Stimulated activated CD4-positive, alpha-beta T cell treated with anti-CD3 and anti-CD28 coated beads, Interleukin-1b, Interleukin-23, amount 100 ng/mL, for 1 hour (primary cell): ENCODE measurements at regions not wholly inside any gene's neighbourhood (a gene's known extent, or its start where the extent isn't known, plus 50 kb on each side); places are given as distances from the start of the nearest gene placed in this dataset.
"Not testable (repeated sequence)": the region's sequence is repeated elsewhere in the genome, so short reads cannot be mapped to it uniquely, and the experiment has no call there.

Experiments used
- DNase-seq, 2 donors: peaks; one replicate each; pipeline ENCODE4 v3.0.0-alpha.2; 2020; ENCODE audit warnings: low read depth in 2 of 2

DNA sequence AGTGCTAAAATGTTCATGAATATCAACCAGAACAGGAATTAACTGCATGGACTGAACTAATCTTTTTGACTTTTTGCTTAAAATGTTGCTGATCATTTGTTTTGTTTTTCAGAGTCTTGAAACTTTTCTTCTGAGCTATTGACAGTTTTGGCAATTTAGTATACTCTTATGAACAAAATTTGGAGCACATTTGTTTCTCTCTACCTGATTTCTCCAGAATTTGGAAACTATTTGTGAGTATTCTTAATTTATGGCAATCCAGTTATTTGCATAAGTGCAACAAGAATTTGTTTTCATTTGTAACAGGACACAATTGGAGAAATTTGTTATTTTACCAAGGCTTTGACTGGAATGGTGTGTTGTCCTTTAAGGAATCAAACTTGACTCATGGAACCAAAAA lies 107.4 kb downstream of the RTP4 start:
- not testable (repeated sequence) for DNase-seq

GRCh38 chr3:187473778-187474406 lies 105.7 kb downstream of the RTP4 start:
- no peak for DNase-seq

DNA sequence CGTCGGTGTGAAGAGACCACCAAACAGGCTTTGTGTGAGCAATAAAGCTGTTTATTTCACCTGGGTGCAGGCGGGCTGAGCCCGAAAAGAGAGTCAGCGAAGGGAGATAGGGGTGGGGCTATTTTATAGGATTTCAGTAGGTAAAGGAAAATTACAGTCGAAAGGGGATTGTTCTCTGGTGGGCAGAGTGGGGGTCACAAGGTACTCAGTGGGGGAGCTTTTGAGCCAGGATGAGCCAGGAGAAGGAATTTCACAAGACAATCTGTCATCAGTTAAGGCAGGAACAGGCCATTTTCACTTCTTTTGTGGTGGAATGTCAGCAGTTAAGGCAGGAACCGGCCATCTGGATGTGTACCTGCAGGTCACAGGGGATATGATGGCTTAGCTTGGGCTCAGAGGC lies 98.1 kb downstream of the RTP4 start:
- not testable (repeated sequence) for DNase-seq

GRCh38 chr3:187465503-187465902 lies 97.3 kb downstream of the RTP4 start:
- DNase-seq, result no peak

DNA sequence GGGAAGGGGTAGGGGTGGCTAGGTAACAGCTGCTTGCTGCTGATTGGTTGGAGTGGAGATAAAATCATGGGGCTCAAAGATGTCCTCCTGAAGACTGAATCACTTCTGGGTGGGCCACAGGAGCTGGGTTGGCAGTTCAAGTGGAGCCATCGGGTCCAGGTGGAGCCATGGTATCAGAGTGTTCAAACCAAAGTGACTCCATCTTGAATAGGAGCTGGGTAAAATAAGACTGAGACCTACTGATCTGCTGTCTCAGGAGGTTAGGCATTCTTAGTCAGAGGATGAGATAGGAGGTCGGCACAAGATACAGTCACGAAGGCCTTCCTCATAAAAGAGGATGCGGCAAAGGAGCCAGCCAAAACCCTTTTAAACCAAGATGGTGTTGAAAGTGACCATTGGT lies 96.5 kb downstream of the RTP4 start:
- DNase-seq, result no peak

GRCh38 chr3:187458921-187459320 lies 90.7 kb downstream of the RTP4 start:
- DNase-seq, result no peak

DNA sequence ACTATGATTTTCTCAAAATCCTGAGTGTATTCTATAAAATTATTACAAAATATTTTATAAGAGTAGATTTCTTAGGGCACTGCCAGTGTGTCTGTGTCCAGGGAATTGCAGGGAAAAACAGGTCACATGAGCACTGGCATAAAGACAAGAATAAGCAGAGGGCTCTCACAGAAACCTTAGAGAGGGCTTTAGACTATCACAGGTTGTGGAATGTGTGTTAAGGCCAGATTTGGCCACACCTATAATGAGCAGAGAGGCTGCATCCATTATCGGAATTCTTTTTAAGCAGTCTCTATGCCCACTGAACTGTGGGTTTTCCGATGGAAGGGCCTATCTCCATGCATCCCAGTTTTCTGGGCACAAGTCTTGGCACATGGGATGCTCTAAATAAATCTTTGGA lies 90.2 kb downstream of the RTP4 start:
- no peak for DNase-seq

DNA sequence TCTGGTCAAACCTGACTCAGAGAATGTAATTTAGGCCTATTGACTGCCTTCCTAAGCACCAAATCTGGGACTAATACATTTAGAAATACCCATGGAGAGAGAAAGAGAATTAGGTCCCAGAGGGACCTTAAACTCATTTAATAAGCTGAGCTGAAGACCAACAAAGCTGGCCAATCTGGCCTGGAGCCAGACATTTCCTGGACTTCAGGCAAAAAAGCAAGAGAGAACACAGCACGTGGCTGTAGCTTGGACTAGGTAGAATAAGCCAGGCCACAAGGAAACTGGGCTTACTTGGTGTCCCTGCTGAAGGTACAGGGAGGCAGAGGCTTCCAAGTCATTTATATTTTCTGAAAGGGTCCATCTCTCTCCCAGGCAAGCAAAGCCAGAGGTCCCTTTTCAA lies 88.1 kb downstream of the RTP4 start:
- no peak for DNase-seq

DNA sequence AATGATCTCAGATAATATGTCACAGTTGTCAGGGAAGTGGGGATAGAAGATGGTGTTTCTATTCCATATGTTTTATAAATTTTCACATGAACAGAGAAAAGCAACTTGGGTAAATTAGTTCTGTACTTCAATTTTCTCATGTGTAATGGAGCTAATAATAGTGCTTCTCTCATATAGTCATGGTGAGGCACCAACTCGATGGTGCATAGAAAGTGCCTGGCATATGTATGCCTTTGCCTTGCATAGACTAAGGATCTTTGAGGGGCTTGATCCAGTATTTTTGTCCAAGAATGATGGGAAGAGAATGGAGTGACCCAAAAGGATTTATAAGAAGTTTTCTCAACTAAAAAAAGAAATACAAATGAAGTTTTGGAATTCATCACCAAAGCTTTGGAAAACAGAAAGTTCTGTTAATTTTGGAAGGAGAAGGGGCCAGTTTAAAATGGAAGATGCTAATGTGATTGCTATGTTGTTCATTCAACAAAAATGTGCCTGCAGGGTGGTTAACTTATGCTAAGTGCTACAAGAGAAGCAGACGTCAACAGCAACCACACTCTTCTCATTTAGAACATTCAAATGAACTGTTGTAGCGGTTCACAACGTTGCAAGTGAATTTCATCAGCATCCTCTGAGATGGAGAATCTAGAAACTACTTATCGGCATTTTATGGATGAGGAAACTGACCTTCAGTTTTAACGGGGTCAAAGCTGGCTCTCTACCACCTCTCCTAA lies 86.1 kb downstream of the RTP4 start:
- no peak for DNase-seq

- no peak for DNase-seq
These were observed 82.4 kb downstream of the RTP4 start for GRCh38 chr3:187450431-187451190.

DNA sequence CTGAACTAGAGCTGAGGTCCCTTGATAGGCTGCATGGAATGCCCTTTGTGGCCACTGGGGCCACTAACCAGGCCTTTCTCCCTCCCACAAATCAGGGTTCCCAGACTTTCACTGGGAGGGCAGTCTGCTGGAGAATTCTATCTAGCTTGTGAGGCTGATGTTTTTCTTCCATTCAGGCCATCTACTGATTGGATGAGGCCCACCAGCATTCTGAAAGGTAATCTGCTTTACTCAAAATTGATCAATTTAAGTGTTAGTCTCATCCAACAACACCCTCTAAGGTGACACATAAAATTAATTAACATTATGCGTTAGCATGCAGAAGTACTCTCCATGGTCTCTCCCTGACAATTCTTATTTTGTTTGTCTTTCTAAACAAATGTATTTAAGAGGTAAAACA lies 80.5 kb downstream of the RTP4 start:
- DNase-seq, result no peak

- DNase-seq, result no peak
These were observed 79.6 kb downstream of the RTP4 start for GRCh38 chr3:187447737-187448136.

DNA sequence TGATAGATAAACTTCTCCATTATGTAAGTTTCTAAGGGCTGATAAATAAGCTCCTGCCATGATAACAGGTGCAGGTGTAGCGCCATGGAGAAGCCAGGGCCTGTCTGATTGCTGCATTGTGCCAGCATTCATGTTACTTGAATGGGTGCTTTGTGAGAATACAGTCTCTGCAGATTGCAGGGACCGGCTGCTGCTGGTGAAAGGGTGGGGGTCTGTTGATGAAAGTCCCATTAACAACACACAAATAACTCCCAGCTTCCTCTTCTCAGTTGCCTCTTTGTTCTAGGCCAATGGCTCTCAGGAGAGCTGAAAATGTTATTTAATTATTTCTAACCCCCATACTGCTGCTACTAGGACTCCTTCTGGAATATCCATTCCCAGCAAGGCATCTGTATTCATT lies 77.2 kb downstream of the RTP4 start:
- no peak for DNase-seq

GRCh38 chr3:187434524-187434923 lies 66.3 kb downstream of the RTP4 start:
- no peak for DNase-seq

DNA sequence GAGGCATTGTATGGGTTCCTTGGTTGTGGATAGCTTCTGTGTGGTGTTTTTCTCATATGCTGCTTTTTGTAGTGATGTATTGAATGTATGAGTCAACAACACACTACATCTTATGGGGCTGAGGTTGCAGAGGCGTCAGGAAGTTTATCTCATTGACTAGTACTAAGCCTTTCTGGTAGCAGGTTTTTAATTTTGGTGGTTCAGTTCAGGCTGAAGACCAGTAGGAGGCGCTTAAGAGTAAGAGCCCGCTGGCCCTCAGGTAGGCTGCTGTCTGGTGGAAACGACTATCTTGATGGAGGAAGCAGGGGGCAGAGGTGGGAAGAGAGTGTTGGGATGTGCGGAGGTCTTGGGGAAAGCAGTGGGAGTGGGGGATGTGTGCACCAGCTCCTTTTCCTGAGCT lies 62.4 kb downstream of the RTP4 start:
- no peak for DNase-seq
